CD4-positive, alpha-beta T cell treated with Interleukin-15 for 4 hours (primary cell): ENCODE measurements at regions not wholly inside any gene's neighbourhood (a gene's known extent, or its start where the extent isn't known, plus 50 kb on each side); places are given as distances from the start of the nearest gene placed in this dataset.

Experiments
- DNase-seq: peaks from one replicate; pipeline ENCODE4 v3.0.0-alpha.2; 2020; ENCODE audit warnings: low spot score

GRCh38 chr21:15241997-15242736, 177.4 kb upstream of the NRIP1 start:
- DNase-seq = no peak

- no peak for DNase-seq
Measured at GRCh38 chr21:15242906-15243305, 178.1 kb upstream of the NRIP1 start.

- DNase-seq = no peak
Measured at GRCh38 chr21:15243406-15243805, 178.6 kb upstream of the NRIP1 start.

- no peak for DNase-seq
Measured at GRCh38 chr21:15247613-15248012, 182.8 kb upstream of the NRIP1 start.

- DNase-seq = no peak
Measured at GRCh38 chr21:15249285-15249993, 184.6 kb upstream of the NRIP1 start.

- DNase-seq = no peak
Measured at GRCh38 chr21:15250384-15250783, 185.6 kb upstream of the NRIP1 start.

GRCh38 chr21:15252431-15252830, 187.6 kb upstream of the NRIP1 start:
- DNase-seq = no peak

- no peak for DNase-seq
Measured at GRCh38 chr21:15254111-15254510, 189.3 kb upstream of the NRIP1 start.

- no peak for DNase-seq
Measured at GRCh38 chr21:15255261-15255660, 190.5 kb upstream of the NRIP1 start.

GRCh38 chr21:15255763-15256162, 191.0 kb upstream of the NRIP1 start:
- no peak for DNase-seq

- no peak for DNase-seq
Measured at GRCh38 chr21:15256996-15257395, 192.2 kb upstream of the NRIP1 start.

- DNase-seq = no peak
Measured at GRCh38 chr21:15257646-15258045, 192.8 kb upstream of the NRIP1 start.

GRCh38 chr21:15259824-15260223, 195.0 kb upstream of the NRIP1 start:
- no peak for DNase-seq

- no peak for DNase-seq
Measured at GRCh38 chr21:15260604-15261003, 195.8 kb upstream of the NRIP1 start.

GRCh38 chr21:15264084-15264665, 199.4 kb upstream of the NRIP1 start:
- no peak for DNase-seq

GRCh38 chr21:15272171-15272570, 207.4 kb upstream of the NRIP1 start:
- DNase-seq = no peak

GRCh38 chr21:15272591-15272990, 207.8 kb upstream of the NRIP1 start:
- no peak for DNase-seq

GRCh38 chr21:15273244-15273643, 208.4 kb upstream of the NRIP1 start:
- DNase-seq = no peak

GRCh38 chr21:15274701-15275485, 210.1 kb upstream of the NRIP1 start:
- DNase-seq = no peak

GRCh38 chr21:15275615-15276235, 210.9 kb upstream of the NRIP1 start:
- DNase-seq = no peak

GRCh38 chr21:15276243-15276642, 211.4 kb upstream of the NRIP1 start:
- no peak for DNase-seq

- no peak for DNase-seq
Measured at GRCh38 chr21:15277466-15277865, 212.7 kb upstream of the NRIP1 start.
